Motor neuron (in vitro differentiated cells): ENCODE measurements at regions not wholly inside any gene's neighbourhood (a gene's known extent, or its start where the extent isn't known, plus 50 kb on each side); places are given as distances from the start of the nearest gene placed in this dataset.
"Not testable (repeated sequence)": the region's sequence is repeated elsewhere in the genome, so short reads cannot be mapped to it uniquely, and the experiment has no call there.

Experiments
- ATAC-seq, 8 experiments: fragments of 200-7000 bp; cut with Tn5 transposase; replicated peaks in 6 of 8; 2 replicates each; pipeline ENCODE4 v1.8.0; 2021; ENCODE audit warnings: mild to moderate bottlenecking in 8 of 8, moderate library complexity in 8 of 8
- H3K27ac ChIP-seq, 2 donors: fragments of 250-450 bp; sonication (Bioruptor Pico); 2 replicates each; pipeline ENCODE4 v1.9.0; 2021; ENCODE audit warnings: antibody characterized with exemption in 2 of 2, mild to moderate bottlenecking in 2 of 2, moderate library complexity in 1 of 2
- H3K4me1 ChIP-seq, 2 donors: fragments of 250-450 bp; sonication (Bioruptor Pico); replicated peaks in 1 of 2; 2 replicates each; pipeline ENCODE4 v1.6.1; 2021; ENCODE audit warnings: antibody characterized with exemption in 2 of 2, mild to moderate bottlenecking in 2 of 2, moderate library complexity in 1 of 2
- H3K4me3 ChIP-seq, 5 donors: fragments of 250-450 bp; sonication (Bioruptor Pico); 2 replicates each; pipeline ENCODE4 v1.9.0; 2021; ENCODE audit warnings: antibody characterized with exemption in 5 of 5, mild to moderate bottlenecking in 5 of 5, moderate library complexity in 4 of 5
- WGBS, 10 experiments: fragments of 450-650 bp; shearing (Covaris generic); methylation state at CpG; one replicate each; pipeline ENCODE4 v1.0.0; 2022; 5-methylcytosine and 5-hydroxymethylcytosine counted together
- in situ Hi-C, 9 experiments: fragments of 400-800 bp; cut with MboI; loops; one replicate each; pipeline ENCODE4 v1.15.0; 2021; ENCODE audit warnings: low sequenced_read_pairs in 9 of 9, low pct_unique_long_range_greater_than_20kb in 2 of 9; ENCODE audit not compliant: unreplicated experiment in 9 of 9

- Histone ChIP-seq H3K4me3 (no peak overlapping the region), H3K4me1 (peaks cover 6 to 8% of the 10 kb centered on the region in 2 donors), H3K27ac (no peak overlapping the region)
- ATAC-seq = peak in 1 of 8 experiments; percentile 72
- 10 to 100% (median 73%) methylated on average over 1 to 3 of the region's 5 CpGs; no CpG with 5 or more reads in 2 of the 10 experiments for WGBS, 10 experiments
- in situ Hi-C loops = no loop called here
Observed at GRCh38 chr2:14759082-14759481, 126.6 kb downstream of the LRATD1 start.

GRCh38 chr2:14760169-14760568, 127.7 kb downstream of the LRATD1 start:
- in situ Hi-C loops = no loop called here
- Histone ChIP-seq H3K4me3 (no peak overlapping the region), H3K27ac (no peak overlapping the region), H3K4me1 (peaks cover 5 to 6% of the 10 kb centered on the region in 2 donors)
- 0 to 91% (median 54%) methylated on average over 2 to 7 of the region's 9 CpGs; no CpG with 5 or more reads in 5 of the 10 experiments for WGBS, 10 experiments
- ATAC-seq = peak in 1 of 8 experiments; percentile 47

- in situ Hi-C loops = no loop called here
- Histone ChIP-seq H3K27ac (no peak overlapping the region), H3K4me1 (peaks cover 5 to 6% of the 10 kb centered on the region in 2 donors), H3K4me3 (no peak overlapping the region)
- WGBS, 10 experiments = 27 to 94% (median 82%) methylated on average over 1 to 8 of the region's 11 CpGs; no CpG with 5 or more reads in 2 of the 10 experiments
- peak in 4 of 8 experiments; percentile 24 to 72 (median 46) for ATAC-seq
Observed at GRCh38 chr2:14761118-14761517, 128.6 kb downstream of the LRATD1 start.

GRCh38 chr2:14773696-14774095, 141.2 kb downstream of the LRATD1 start:
- ATAC-seq = no peak
- Histone ChIP-seq H3K4me3 (no peak overlapping the region), H3K27ac (no peak overlapping the region), H3K4me1 (peaks cover 7 to 15% of the 10 kb centered on the region in 2 donors)
- in situ Hi-C loops = no loop called here
- 56 to 94% (median 85%) methylated on average over 1 to 2 of the region's 2 CpGs; no CpG with 5 or more reads in 1 of the 10 experiments for WGBS, 10 experiments

GRCh38 chr2:14774436-14774968, 142.0 kb downstream of the LRATD1 start:
- in situ Hi-C loops = no loop called here
- WGBS, 10 experiments = 17 to 100% (median 83%) methylated on average over 1 to 5 of the region's 5 CpGs; no CpG with 5 or more reads in 1 of the 10 experiments
- ATAC-seq = peak in 2 of 8 experiments; percentile 53 to 56

GRCh38 chr2:14776216-14776615, 143.7 kb downstream of the LRATD1 start:
- H3K27ac ChIP-seq = no peak overlapping the region
- H3K4me3 ChIP-seq = no peak overlapping the region
- WGBS, 10 experiments = 0 to 100% (median 50%) methylated on average over 1 of the region's 1 CpG; no CpG with 5 or more reads in 5 of the 10 experiments
- ATAC-seq = peak in 1 of 8 experiments; percentile 12
- in situ Hi-C loops = no loop called here
- H3K4me1 ChIP-seq = peaks cover 11 to 20% of the 10 kb centered on the region in 2 donors

More at GRCh38 chr2:14774436-14774968, 142.0 kb downstream of the LRATD1 start:
- H3K27ac ChIP-seq = no peak overlapping the region
- H3K4me3 ChIP-seq = no peak overlapping the region
- peaks cover 7 to 15% of the 10 kb centered on the region in 2 donors for H3K4me1 ChIP-seq

GRCh38 chr2:14778015-14778414, 145.5 kb downstream of the LRATD1 start:
- no peak overlapping the region for H3K27ac ChIP-seq
- 20 to 88% (median 33%) methylated on average over 2 of the region's 2 CpGs; no CpG with 5 or more reads in 5 of the 10 experiments for WGBS, 10 experiments
- H3K4me3 ChIP-seq = no peak overlapping the region
- no peak for ATAC-seq
- H3K4me1 ChIP-seq = peaks cover 15 to 24% of the 10 kb centered on the region in 2 donors
- in situ Hi-C loops = no loop called here

- in situ Hi-C loops = no loop called here
- Histone ChIP-seq H3K4me3 (no peak overlapping the region), H3K27ac (no peak overlapping the region), H3K4me1 (peaks cover 15 to 24% of the 10 kb centered on the region in 2 donors)
- ATAC-seq = no peak
- 50 to 100% (median 83%) methylated on average over 1 to 3 of the region's 4 CpGs; no CpG with 5 or more reads in 1 of the 10 experiments for WGBS, 10 experiments
Observed at GRCh38 chr2:14779252-14779651, 146.7 kb downstream of the LRATD1 start.

- in situ Hi-C loops = no loop called here
- Histone ChIP-seq H3K4me1 (peaks cover 12 to 13% of the 10 kb centered on the region in 2 donors), H3K4me3 (no peak overlapping the region), H3K27ac (no peak overlapping the region)
- peak in 2 of 8 experiments; percentile 33 to 55 for ATAC-seq
- 36 to 75% (median 53%) methylated on average over 2 to 4 of the region's 4 CpGs for WGBS, 10 experiments
Observed at GRCh38 chr2:14781142-14781541, 148.6 kb downstream of the LRATD1 start.

- H3K4me1 ChIP-seq, H3K27ac ChIP-seq, ATAC-seq, H3K4me3 ChIP-seq, in situ Hi-C loops: not testable (repeated sequence)
- 94% methylated on average over 3 of the region's 9 CpGs; no CpG with 5 or more reads in 9 of the 10 experiments for WGBS, 10 experiments
Observed at GRCh38 chr2:14788814-14789213, 156.3 kb downstream of the LRATD1 start.

GRCh38 chr2:14790041-14790640, 157.6 kb downstream of the LRATD1 start:
- in situ Hi-C loops = no loop called here
- 0 to 100% (median 67%) methylated on average over 1 of the region's 1 CpG; no CpG with 5 or more reads in 1 of the 10 experiments for WGBS, 10 experiments
- no peak for ATAC-seq
- Histone ChIP-seq H3K4me1 (no peaks in the 10 kb centered on the region), H3K4me3 (no peak overlapping the region), H3K27ac (no peak overlapping the region)

GRCh38 chr2:14803994-14804393, 171.5 kb downstream of the LRATD1 start:
- no peak for ATAC-seq
- in situ Hi-C loops = no loop called here
- no peak overlapping the region for H3K27ac ChIP-seq
- no peaks in the 10 kb centered on the region for H3K4me1 ChIP-seq
- H3K4me3 ChIP-seq = no peak overlapping the region

GRCh38 chr2:14804902-14805301, 172.4 kb downstream of the LRATD1 start:
- in situ Hi-C loops = no loop called here
- Histone ChIP-seq H3K4me3 (no peak overlapping the region), H3K27ac (no peak overlapping the region), H3K4me1 (no peaks in the 10 kb centered on the region)
- WGBS, 10 experiments = 0 to 95% (median 78%) methylated on average over 1 to 3 of the region's 3 CpGs
- no peak for ATAC-seq

GRCh38 chr2:14806613-14807012, 174.1 kb downstream of the LRATD1 start:
- Histone ChIP-seq H3K4me1 (no peaks in the 10 kb centered on the region), H3K4me3 (no peak overlapping the region), H3K27ac (no peak overlapping the region)
- ATAC-seq = peak in 1 of 8 experiments; percentile 76
- 0 to 95% (median 69%) methylated on average over 1 to 4 of the region's 4 CpGs for WGBS, 10 experiments
- in situ Hi-C loops = no loop called here
